ENCODE measurements at regions not wholly inside any gene's neighbourhood (a gene's known extent, or its start where the extent isn't known, plus 50 kb on each side); places are given as distances from the start of the nearest gene placed in this dataset.

DNA sequence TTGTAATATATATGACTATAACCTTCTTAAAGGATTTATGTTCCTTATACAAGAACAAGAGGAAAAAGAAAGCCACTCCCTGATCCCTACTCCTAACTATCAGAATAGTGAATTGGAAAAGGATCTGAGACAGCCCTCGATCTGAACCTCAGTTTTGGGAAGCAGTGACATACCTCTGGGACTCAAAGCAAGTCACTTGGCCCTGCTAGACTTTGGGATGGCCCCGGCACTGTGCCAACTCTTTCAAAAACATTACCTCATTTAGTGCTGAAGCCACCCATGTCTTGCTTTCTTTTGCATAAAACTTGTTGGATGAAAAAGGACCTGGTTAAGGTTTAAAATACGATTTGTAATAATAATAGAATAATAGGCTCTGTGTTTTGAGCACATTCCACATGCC lies 447.3 kb downstream of the FGF9 start:
- no peak for DNase-seq (ENCODE audit: low spot score)
- in situ Hi-C loops (cut with MboI; ENCODE audit: low pct_unique_long_range_greater_than_20kb, low sequenced_read_pairs, unreplicated experiment): no loop called here
- TF ChIP-seq, protein P1, sequence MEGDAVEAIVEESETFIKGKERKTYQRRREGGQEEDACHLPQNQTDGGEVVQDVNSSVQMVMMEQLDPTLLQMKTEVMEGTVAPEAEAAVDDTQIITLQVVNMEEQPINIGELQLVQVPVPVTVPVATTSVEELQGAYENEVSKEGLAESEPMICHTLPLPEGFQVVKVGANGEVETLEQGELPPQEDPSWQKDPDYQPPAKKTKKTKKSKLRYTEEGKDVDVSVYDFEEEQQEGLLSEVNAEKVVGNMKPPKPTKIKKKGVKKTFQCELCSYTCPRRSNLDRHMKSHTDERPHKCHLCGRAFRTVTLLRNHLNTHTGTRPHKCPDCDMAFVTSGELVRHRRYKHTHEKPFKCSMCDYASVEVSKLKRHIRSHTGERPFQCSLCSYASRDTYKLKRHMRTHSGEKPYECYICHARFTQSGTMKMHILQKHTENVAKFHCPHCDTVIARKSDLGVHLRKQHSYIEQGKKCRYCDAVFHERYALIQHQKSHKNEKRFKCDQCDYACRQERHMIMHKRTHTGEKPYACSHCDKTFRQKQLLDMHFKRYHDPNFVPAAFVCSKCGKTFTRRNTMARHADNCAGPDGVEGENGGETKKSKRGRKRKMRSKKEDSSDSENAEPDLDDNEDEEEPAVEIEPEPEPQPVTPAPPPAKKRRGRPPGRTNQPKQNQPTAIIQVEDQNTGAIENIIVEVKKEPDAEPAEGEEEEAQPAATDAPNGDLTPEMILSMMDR (IDR thresholded peaks at IDR 0.05; ENCODE audit: extremely low read depth, insufficient read depth, missing control alignments): no peak

DNA sequence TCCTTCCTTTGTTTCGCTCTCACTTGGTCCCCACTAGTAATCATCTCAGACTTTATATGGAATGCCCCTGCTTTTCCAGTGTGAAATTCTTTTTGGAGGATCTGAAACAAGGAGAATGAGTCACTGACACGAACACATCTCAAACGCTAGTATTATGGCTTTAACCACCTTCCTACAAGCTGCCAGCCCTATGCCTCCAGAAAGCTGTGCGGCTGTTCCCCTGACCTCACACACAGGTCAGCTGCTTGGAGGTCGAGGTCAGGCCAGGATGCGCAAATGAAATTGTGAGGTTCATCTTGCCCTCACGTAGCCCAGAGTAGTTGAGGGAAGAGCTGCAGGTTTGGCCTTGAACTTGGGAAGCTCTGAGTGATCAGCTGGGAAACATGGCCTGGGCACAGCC lies 449.8 kb downstream of the FGF9 start:
- TF ChIP-seq, protein P1 (IDR thresholded peaks at IDR 0.05; ENCODE audit: extremely low read depth, insufficient read depth, missing control alignments): no peak

DNA sequence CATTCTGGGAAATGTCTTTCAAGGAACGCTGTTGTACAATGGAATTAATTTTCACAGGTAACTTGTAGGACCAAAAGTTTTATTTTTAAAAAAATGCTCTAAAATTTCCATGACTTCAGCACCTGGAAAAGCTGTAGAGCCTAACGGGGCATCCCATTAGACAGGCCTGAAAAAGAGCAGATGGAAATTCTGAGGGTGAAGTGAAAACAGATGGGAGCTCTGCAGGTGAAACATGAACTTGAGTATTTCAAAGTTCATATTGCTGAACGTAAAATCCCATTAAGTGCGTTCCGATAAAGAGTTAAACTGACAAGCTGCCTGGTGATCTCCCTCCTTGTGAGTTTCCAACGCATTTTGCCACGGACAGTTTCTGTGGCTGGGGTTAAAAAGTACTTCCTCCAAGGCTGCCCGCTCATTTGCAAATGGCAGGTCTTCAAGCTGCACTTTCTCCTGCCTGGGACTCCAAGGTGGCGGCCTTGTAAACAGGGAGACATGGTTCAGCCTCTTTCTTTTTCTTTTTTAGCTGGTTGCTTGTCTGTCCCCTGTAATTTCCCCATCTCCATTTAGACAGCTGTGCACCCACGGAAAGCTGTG lies 450.4 kb downstream of the FGF9 start:
- TF ChIP-seq, protein P1 (IDR thresholded peaks at IDR 0.05; ENCODE audit: extremely low read depth, insufficient read depth, missing control alignments): no peak
- no peak for DNase-seq (ENCODE audit: low spot score)
- in situ Hi-C loops (cut with MboI; ENCODE audit: low pct_unique_long_range_greater_than_20kb, low sequenced_read_pairs, unreplicated experiment): no loop called here

More for the DNA sequence above, 449.8 kb downstream of the FGF9 start:
- in situ Hi-C loops (cut with MboI; ENCODE audit: low pct_unique_long_range_greater_than_20kb, low sequenced_read_pairs, unreplicated experiment): no loop called here
- no peak for DNase-seq (ENCODE audit: low spot score)

DNA sequence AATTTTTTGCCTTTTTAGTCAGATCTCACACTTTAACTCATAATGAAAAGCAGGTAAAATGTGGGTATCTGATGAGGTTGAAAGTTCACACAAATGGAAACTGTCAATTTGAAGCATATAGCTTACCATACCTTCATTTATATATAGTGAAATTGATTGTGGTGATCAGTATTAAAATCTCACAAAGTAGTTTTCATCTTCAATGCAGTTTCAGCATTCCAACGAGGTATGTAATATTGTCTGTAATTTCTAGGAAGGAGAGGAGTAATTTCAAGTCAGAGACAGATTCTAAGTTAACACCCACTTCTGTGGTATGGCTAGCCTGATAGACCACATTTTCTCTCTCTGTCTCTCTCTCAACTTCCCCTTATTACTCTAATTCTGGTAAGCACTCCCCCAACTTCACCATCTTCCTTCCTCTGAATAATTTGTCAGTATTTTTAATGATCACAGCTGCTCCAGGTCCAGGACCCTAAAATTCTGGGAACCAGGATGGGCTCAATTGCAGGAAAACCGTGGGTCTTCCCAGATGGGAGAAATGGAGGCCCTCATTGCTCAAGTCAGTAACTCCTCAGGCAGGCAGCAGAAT lies 455.7 kb downstream of the FGF9 start:
- TF ChIP-seq, protein P1 (IDR thresholded peaks at IDR 0.05; ENCODE audit: extremely low read depth, insufficient read depth, missing control alignments): no peak
- peak; percentile 50 for DNase-seq (ENCODE audit: low spot score)
- in situ Hi-C loops (cut with MboI; ENCODE audit: low pct_unique_long_range_greater_than_20kb, low sequenced_read_pairs, unreplicated experiment): no loop called here

DNA sequence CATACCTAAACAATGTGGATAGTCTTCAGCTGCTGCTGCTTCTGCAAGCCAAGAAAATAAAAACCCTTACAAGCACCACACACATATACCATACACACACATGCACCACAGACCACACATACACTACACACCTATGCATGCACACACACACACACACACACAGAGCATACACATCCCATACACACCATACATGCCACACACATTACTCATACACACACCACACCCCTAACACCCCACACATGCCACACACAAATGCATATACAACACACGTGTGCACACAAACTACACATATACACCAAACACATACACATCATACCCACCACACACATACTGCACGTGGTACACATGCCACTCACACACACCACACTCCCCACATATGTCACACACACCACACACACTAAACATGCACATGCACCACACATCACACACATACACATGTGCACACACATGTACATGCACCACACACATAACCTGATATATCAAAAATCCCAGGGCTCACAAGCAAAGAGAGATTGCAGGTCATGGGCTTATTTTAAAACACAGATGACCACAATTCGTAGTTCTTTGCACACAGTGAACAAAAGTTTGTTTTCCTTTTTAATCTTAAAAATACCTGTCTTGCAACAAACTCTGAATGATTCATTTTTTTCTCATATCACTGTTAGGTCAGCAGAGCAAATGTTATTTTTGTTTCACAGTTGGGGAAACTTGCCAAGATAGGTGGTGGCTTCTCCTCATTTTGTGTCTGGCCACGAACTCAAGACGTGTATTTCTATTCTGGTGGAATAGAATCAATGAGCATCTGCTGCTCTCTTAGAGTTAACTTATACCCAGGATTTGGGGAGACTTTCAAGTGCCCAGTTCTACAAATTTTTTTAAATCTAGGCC lies 456.6 kb downstream of the FGF9 start:
- in situ Hi-C loops (cut with MboI; ENCODE audit: low pct_unique_long_range_greater_than_20kb, low sequenced_read_pairs, unreplicated experiment): no loop called here
- DNase-seq (ENCODE audit: low spot score): no peak
- TF ChIP-seq, protein P1 (IDR thresholded peaks at IDR 0.05; ENCODE audit: extremely low read depth, insufficient read depth, missing control alignments): no peak

DNA sequence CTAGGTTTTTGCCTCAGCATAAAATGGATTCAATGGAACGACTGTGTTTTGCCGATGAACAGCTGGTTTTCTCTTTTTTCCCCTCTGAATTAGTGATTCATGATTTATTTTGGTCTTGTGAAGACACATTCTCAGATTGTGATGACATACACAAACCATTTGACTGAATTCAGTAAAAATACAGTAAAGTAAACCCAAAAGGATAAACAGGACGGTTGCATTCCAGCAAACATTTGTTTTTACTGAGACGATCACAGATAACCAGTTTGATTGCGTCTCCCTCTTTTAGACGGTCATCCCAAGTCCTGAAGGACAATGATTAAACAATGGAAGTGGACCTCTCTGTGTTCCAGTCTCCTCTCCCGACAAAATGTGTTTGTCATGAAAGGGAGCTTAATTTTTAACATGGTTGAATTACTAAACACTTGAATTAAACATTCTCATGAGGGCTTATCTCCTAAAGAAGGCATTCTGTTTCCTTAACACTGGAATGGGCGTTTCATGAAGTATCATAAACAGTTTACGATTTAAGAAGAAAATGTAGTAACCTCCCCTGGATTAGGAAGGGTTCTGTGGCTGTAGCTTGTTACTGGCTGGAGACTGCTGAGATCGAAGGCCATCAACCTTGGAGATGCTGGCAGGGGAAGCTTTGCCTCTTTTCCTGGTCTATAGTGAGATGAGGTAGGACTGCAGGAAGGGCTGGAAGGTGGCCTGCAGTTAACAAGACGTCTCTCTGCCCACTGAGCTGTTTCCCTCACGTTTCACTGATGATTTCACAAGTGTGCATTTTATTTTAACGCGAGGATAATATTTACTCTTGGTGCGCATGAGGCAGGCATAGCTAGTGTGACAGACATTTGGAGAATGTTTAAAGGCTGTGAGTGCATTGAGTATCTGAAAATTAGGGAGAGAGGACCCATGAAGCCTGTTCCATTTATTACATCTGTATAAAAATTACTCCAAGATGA lies 457.9 kb downstream of the FGF9 start:
- DNase-seq (ENCODE audit: low spot score): no peak
- in situ Hi-C loops (cut with MboI; ENCODE audit: low pct_unique_long_range_greater_than_20kb, low sequenced_read_pairs, unreplicated experiment): no loop called here
- TF ChIP-seq, protein P1 (IDR thresholded peaks at IDR 0.05; ENCODE audit: extremely low read depth, insufficient read depth, missing control alignments): no peak

All from GM13977 (cell line).